Astrocyte (in vitro differentiated cells and primary cell): ENCODE measurements at regions not wholly inside any gene's neighbourhood (a gene's known extent, or its start where the extent isn't known, plus 50 kb on each side); places are given as distances from the start of the nearest gene placed in this dataset.
A peak's percentile ranks its signal among the peaks of the same experiment; 100 is the strongest.

Source experiments
- DNase-seq: peaks from one replicate; pipeline ENCODE4 v3.0.0-alpha.2; 2010; ENCODE audit warnings: low read depth
- FAIRE-seq: peaks from 2 replicates; lab custom pipeline; 2011; peaks lifted over from hg19 to GRCh38; lab: Jason Lieb, UNC
- H2AFZ ChIP-seq: 2 replicates; pipeline ENCODE4 v1.6.0; 2012; ENCODE audit warnings: low read depth, low read length, inconsistent platforms
- H3K27ac ChIP-seq: 2 replicates; pipeline ENCODE4 v1.5.1; 2011; ENCODE audit warnings: low read depth, low read length, inconsistent platforms
- H3K27me3 ChIP-seq: 2 replicates; pipeline ENCODE4 v1.6.0; 2011; ENCODE audit warnings: low read length, inconsistent platforms; ENCODE audit not compliant: insufficient read depth
- H3K36me3 ChIP-seq: 2 replicates; pipeline ENCODE4 v1.5.1; 2011; ENCODE audit warnings: low read length, inconsistent platforms; ENCODE audit not compliant: insufficient read depth
- H3K4me1 ChIP-seq: 2 replicates; pipeline ENCODE4 v1.5.1; 2011; ENCODE audit warnings: low read length, inconsistent platforms; ENCODE audit not compliant: insufficient read depth
- H3K4me2 ChIP-seq: 2 replicates; pipeline ENCODE4 v1.6.0; 2012; ENCODE audit warnings: low read length, inconsistent platforms
- H3K4me3 ChIP-seq: 2 replicates; pipeline ENCODE4 v1.5.1; 2011; ENCODE audit warnings: low read depth, mild to moderate bottlenecking, low read length, inconsistent platforms; ENCODE audit not compliant: insufficient read depth
- H3K79me2 ChIP-seq: 2 replicates; pipeline ENCODE4 v1.6.0; 2012; ENCODE audit warnings: mild to moderate bottlenecking, low read length, inconsistent platforms; ENCODE audit not compliant: insufficient read depth
- H3K9ac ChIP-seq: 2 replicates; pipeline ENCODE4 v1.6.0; 2012; ENCODE audit warnings: mild to moderate bottlenecking, low read length, inconsistent platforms
- H3K9me3 ChIP-seq: 2 replicates; pipeline ENCODE4 v1.5.1; 2012; ENCODE audit warnings: low read depth, mild to moderate bottlenecking, low read length, inconsistent platforms; ENCODE audit not compliant: insufficient read depth
- H4K20me1 ChIP-seq: 2 replicates; pipeline ENCODE4 v1.6.0; 2012; ENCODE audit warnings: low read length, inconsistent platforms; ENCODE audit not compliant: insufficient read depth
- H3K27ac Mint-ChIP-seq: one replicate; pipeline ENCODE4 v1.8.0; 2021; ENCODE audit warnings: mild to moderate bottlenecking, mixed read lengths; ENCODE audit not compliant: unreplicated experiment
- H3K27me3 Mint-ChIP-seq: one replicate; pipeline ENCODE4 v1.8.0; 2021; ENCODE audit warnings: low read depth, mixed read lengths; ENCODE audit not compliant: unreplicated experiment
- H3K36me3 Mint-ChIP-seq: one replicate; pipeline ENCODE4 v1.8.0; 2021; ENCODE audit warnings: low read depth, mixed read lengths; ENCODE audit not compliant: unreplicated experiment
- H3K4me1 Mint-ChIP-seq: one replicate; pipeline ENCODE4 v1.8.0; 2021; ENCODE audit warnings: low read depth, mixed read lengths; ENCODE audit not compliant: unreplicated experiment
- H3K4me3 Mint-ChIP-seq: one replicate; pipeline ENCODE4 v1.8.0; 2021; ENCODE audit warnings: mild to moderate bottlenecking, moderate library complexity, mixed read lengths; ENCODE audit not compliant: unreplicated experiment
- H3K9me3 Mint-ChIP-seq: one replicate; pipeline ENCODE4 v1.8.0; 2021; ENCODE audit warnings: mild to moderate bottlenecking, mixed read lengths; ENCODE audit not compliant: unreplicated experiment
- EZH2 ChIP-seq: IDR thresholded peaks from 2 replicates; pipeline ENCODE4 v1.6.1; 2012; ENCODE audit warnings: mild to moderate bottlenecking, low read length, inconsistent platforms; ENCODE audit not compliant: insufficient read depth
- TF ChIP-seq, protein P1 (sequence below): IDR thresholded peaks from 2 replicates; pipeline ENCODE4 v1.5.1; 2011; ENCODE audit warnings: low read depth, mild to moderate bottlenecking, inconsistent platforms, low read length, moderate library complexity; ENCODE audit not compliant: insufficient read depth

DNA sequence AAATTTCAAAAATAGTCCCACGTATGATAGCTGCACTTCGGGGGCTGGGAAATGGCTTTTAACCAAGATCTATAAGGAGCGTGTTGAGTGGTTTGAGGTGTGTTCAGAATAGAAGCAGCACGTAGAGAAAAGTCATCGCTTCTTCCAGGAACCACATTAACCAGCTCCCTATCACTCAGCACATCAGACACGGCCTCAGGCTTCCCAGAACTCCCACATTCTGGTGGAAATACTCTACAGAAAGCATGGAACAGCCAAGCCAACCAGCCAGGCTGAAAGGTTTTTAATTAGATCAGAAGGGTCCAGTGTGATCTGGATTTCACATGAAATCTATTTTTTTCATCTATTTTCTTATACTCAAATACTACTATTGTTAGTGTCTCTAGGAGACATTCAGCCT lies 231.5 kb upstream of the NRP1 start:
- no peak for TF ChIP-seq EZH2
- TF ChIP-seq, protein P1, sequence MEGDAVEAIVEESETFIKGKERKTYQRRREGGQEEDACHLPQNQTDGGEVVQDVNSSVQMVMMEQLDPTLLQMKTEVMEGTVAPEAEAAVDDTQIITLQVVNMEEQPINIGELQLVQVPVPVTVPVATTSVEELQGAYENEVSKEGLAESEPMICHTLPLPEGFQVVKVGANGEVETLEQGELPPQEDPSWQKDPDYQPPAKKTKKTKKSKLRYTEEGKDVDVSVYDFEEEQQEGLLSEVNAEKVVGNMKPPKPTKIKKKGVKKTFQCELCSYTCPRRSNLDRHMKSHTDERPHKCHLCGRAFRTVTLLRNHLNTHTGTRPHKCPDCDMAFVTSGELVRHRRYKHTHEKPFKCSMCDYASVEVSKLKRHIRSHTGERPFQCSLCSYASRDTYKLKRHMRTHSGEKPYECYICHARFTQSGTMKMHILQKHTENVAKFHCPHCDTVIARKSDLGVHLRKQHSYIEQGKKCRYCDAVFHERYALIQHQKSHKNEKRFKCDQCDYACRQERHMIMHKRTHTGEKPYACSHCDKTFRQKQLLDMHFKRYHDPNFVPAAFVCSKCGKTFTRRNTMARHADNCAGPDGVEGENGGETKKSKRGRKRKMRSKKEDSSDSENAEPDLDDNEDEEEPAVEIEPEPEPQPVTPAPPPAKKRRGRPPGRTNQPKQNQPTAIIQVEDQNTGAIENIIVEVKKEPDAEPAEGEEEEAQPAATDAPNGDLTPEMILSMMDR: no peak
- Histone ChIP-seq H3K36me3 (no peaks in the 10 kb centered on the region), H3K4me1 (no peaks in the 10 kb centered on the region), H4K20me1 (no peaks in the 10 kb centered on the region), H3K4me2 (no peak overlapping the region), H3K4me3 (no peak overlapping the region), H3K9me3 (no peaks in the 10 kb centered on the region), H3K9ac (no peak overlapping the region), H3K27me3 (no peaks in the 10 kb centered on the region), H3K79me2 (no peaks in the 10 kb centered on the region), H3K27ac (no peak overlapping the region), H2AFZ (no peak overlapping the region)
- DNase-seq (peak; percentile 48), FAIRE-seq (no peak)
- H3K4me3 Mint-ChIP-seq: no peak overlapping the region
- no peaks in the 10 kb centered on the region for H3K36me3 Mint-ChIP-seq
- peaks cover 10% of the 10 kb centered on the region for H3K27me3 Mint-ChIP-seq
- peaks cover 12% of the 10 kb centered on the region for H3K4me1 Mint-ChIP-seq
- H3K9me3 Mint-ChIP-seq: no peaks in the 10 kb centered on the region
- H3K27ac Mint-ChIP-seq: no peak overlapping the region

DNA sequence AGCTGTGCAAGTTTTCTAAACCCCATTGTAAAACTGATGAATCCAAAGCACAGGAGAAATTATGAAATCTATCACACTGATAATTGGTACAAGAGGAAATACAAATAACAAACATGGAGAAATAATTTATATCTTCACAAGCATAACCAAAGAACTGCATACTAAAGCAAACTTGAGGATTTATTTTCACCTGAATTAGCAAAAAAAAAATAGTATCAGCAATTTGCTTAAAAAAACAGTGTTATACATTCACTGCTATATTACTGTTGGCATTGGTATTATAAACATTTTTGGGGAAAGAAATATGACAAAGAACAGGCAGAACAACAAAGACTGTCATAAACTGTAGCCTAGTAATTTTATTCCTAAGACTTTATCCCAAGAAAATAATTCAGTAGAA lies 230.8 kb upstream of the NRP1 start:
- Histone ChIP-seq H4K20me1 (no peaks in the 10 kb centered on the region), H3K4me3 (no peak overlapping the region), H3K27me3 (no peaks in the 10 kb centered on the region), H3K36me3 (no peaks in the 10 kb centered on the region), H2AFZ (no peak overlapping the region), H3K79me2 (no peaks in the 10 kb centered on the region), H3K4me2 (no peak overlapping the region), H3K4me1 (no peaks in the 10 kb centered on the region), H3K9ac (no peak overlapping the region), H3K27ac (no peak overlapping the region), H3K9me3 (no peaks in the 10 kb centered on the region)
- DNase-seq (no peak), FAIRE-seq (no peak)
- Mint-ChIP-seq H3K9me3 (no peaks in the 10 kb centered on the region), H3K27me3 (peaks cover 7% of the 10 kb centered on the region), H3K4me3 (no peak overlapping the region), H3K4me1 (peaks cover 8% of the 10 kb centered on the region), H3K36me3 (no peaks in the 10 kb centered on the region), H3K27ac (no peak overlapping the region)
- no peak for TF ChIP-seq EZH2
- TF ChIP-seq, protein P1: no peak

DNA sequence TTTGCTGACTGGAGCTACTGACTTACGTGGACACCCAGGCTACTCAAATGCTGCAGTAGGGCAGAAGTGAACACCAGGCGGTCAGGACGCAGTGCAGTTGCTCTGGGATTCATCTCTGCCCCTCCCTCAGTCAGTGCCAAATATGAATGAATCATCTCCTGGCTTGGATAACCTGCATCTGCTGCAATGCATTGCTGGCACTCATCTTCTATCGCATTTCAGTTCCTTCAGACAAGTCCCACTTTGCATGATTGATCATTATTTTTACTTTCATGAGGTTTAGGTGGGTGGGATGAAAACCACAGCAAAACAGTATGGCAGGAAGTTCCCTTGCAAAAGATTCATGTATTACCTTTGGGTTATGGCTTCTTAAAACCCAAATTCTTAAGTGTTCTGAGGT lies 224.6 kb upstream of the NRP1 start:
- Histone ChIP-seq H3K79me2 (no peaks in the 10 kb centered on the region), H4K20me1 (no peaks in the 10 kb centered on the region), H3K4me3 (no peak overlapping the region), H3K9me3 (no peaks in the 10 kb centered on the region), H3K4me1 (peaks cover 6% of the 10 kb centered on the region), H3K27ac (no peak overlapping the region), H2AFZ (no peak overlapping the region), H3K27me3 (peaks cover 6% of the 10 kb centered on the region), H3K36me3 (no peaks in the 10 kb centered on the region), H3K4me2 (peak overlapping the region; percentile 27), H3K9ac (no peak overlapping the region)
- no peaks in the 10 kb centered on the region for H3K4me1 Mint-ChIP-seq
- H3K9me3 Mint-ChIP-seq: no peaks in the 10 kb centered on the region
- no peak overlapping the region for H3K4me3 Mint-ChIP-seq
- H3K27me3 Mint-ChIP-seq: peaks cover 29% of the 10 kb centered on the region
- DNase-seq: peak; percentile 98
- FAIRE-seq: peak; percentile 78
- TF ChIP-seq, protein P1: no peak
- TF ChIP-seq EZH2: no peak
- H3K27ac Mint-ChIP-seq: no peak overlapping the region
- H3K36me3 Mint-ChIP-seq: no peaks in the 10 kb centered on the region
